ENCODE measurements at regions not wholly inside any gene's neighbourhood (a gene's known extent, or its start where the extent isn't known, plus 50 kb on each side); places are given as distances from the start of the nearest gene placed in this dataset.

DNA sequence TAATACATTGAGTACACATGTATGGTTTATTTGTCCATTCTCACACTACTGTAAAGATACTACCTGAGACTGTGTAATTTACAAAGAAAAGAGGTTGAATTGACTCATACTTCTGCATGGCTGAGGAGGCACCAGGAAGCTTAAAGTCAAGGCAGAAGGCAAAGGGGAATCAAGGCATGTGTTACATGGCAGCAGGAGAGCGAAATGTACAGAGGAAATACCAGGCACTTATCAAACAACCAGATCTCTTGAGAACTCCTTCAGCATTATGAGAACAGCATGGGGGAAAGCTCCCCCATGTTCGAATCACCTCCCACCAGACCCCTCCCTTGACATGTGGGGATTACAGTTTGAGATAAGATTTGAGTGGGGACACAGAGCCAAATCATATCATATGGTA is 666.3 kb downstream of the ZBBX start:
- H3K4me1 ChIP-seq = no peaks in the 10 kb centered on the region
- DNase-seq (ENCODE audit: extremely low spot score) = no peak
- H3K27me3 ChIP-seq = no peaks in the 10 kb centered on the region
- TF ChIP-seq POLR2A (IDR thresholded peaks at IDR 0.05; ENCODE audit: low read depth) = no peak
- no peak for TF ChIP-seq POLR2AphosphoS5 (IDR thresholded peaks at IDR 0.05)
- TF ChIP-seq, protein P1, sequence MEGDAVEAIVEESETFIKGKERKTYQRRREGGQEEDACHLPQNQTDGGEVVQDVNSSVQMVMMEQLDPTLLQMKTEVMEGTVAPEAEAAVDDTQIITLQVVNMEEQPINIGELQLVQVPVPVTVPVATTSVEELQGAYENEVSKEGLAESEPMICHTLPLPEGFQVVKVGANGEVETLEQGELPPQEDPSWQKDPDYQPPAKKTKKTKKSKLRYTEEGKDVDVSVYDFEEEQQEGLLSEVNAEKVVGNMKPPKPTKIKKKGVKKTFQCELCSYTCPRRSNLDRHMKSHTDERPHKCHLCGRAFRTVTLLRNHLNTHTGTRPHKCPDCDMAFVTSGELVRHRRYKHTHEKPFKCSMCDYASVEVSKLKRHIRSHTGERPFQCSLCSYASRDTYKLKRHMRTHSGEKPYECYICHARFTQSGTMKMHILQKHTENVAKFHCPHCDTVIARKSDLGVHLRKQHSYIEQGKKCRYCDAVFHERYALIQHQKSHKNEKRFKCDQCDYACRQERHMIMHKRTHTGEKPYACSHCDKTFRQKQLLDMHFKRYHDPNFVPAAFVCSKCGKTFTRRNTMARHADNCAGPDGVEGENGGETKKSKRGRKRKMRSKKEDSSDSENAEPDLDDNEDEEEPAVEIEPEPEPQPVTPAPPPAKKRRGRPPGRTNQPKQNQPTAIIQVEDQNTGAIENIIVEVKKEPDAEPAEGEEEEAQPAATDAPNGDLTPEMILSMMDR (IDR thresholded peaks at IDR 0.05) = no peak
- TF ChIP-seq EP300 (IDR thresholded peaks at IDR 0.05) = no peak
- WGBS = 82% methylated on average over 2 of the region's 2 CpGs
- H3K36me3 ChIP-seq = no peaks in the 10 kb centered on the region
- intact Hi-C loops (cut with DNase I) = no loop called here
- H3K4me3 ChIP-seq = no peak overlapping the region
- H3K9me3 ChIP-seq = no peaks in the 10 kb centered on the region
- H3K27ac ChIP-seq (replicated peaks in 1 of 4) = no peak overlapping the region

DNA sequence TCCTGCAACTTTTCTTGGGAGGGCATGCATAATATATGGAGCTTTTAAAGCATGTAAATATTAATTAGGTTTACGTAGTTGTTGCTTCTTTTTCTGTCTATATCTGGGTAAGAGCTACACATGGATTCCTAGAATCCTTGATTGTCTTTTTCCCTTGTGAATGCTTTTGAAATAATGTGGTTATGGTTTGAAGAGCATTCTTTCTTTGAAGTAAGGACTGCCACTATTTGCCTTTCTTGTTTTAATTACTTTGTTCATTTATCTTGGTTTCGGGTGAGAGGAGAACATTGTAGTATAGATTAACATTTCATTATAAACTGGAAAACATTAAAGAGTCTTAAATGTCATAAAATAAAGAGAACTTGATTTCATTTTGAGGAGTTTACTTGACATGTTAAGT is 674.0 kb downstream of the ZBBX start:
- no peak overlapping the region for H3K4me3 ChIP-seq
- 78% methylated on average over 2 of the region's 2 CpGs for WGBS
- TF ChIP-seq POLR2A (IDR thresholded peaks at IDR 0.05; ENCODE audit: low read depth) (no peak), EP300 (IDR thresholded peaks at IDR 0.05) (no peak), POLR2AphosphoS5 (IDR thresholded peaks at IDR 0.05) (no peak)
- TF ChIP-seq, protein P1 (IDR thresholded peaks at IDR 0.05) = no peak

DNA sequence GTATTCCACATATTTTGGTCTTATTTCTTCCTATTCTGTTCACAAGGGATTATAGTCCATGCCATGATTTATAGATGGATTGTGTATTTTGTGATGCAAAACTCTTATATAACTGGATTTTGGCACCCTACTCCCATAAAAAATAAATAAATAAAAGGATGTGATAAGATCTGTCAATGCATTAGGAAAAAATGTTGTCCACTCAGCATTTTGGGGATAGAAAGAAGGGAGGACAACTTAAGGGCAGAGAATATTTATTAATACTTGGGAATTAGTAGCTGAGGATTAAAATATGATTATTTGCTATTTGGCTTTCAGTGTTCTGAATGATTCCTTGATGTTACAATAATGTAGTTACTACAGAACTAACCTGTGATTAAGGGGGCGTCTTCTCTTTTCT is 682.6 kb downstream of the ZBBX start:
- TF ChIP-seq, protein P1 (IDR thresholded peaks at IDR 0.05) = no peak
- no peak for TF ChIP-seq EP300 (IDR thresholded peaks at IDR 0.05)
- no peak for TF ChIP-seq POLR2A (IDR thresholded peaks at IDR 0.05; ENCODE audit: low read depth)
- TF ChIP-seq POLR2AphosphoS5 (IDR thresholded peaks at IDR 0.05) = no peak
- no peak overlapping the region for H3K4me3 ChIP-seq
- H3K27ac ChIP-seq (replicated peaks in 1 of 4) = no peak overlapping the region
- no peaks in the 10 kb centered on the region for H3K4me1 ChIP-seq
- peaks cover 0 to 9% (median 5%) of the 10 kb centered on the region in 4 donors for H3K9me3 ChIP-seq
- no peaks in the 10 kb centered on the region for H3K27me3 ChIP-seq
- no peak for DNase-seq (ENCODE audit: extremely low spot score)
- intact Hi-C loops (cut with DNase I) = no loop called here
- H3K36me3 ChIP-seq = no peaks in the 10 kb centered on the region
- WGBS = 70% methylated on average over 1 of the region's 1 CpG

More for the DNA sequence above, 674.0 kb downstream of the ZBBX start:
- peaks cover 0 to 5% (median 1%) of the 10 kb centered on the region in 4 donors for H3K9me3 ChIP-seq
- no peaks in the 10 kb centered on the region for H3K36me3 ChIP-seq
- intact Hi-C loops (cut with DNase I) = no loop called here
- no peak for DNase-seq (ENCODE audit: extremely low spot score)
- no peaks in the 10 kb centered on the region for H3K4me1 ChIP-seq
- H3K27ac ChIP-seq (replicated peaks in 1 of 4) = no peak overlapping the region
- H3K27me3 ChIP-seq = no peaks in the 10 kb centered on the region

DNA sequence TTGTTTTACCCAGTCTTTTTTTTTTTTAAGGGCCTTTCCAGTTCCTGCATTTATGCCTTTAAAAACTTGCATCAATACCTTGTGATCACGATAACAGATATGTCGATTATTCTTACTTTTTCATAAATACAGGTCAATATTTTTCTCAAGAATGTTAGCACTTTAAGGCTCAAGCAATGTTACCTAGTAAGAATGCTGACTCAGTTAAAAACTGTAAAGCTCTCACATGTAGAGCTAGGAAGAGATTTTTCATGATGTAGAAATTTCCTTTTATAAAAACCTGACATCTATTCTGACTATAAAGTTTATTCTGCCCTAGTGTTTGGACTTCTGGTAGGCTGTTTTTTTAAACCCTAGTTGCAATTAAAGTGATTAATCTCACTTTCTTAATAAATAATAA is 684.0 kb downstream of the ZBBX start:
- 77% methylated on average over 2 of the region's 2 CpGs for WGBS
- Histone ChIP-seq H3K27me3 (no peaks in the 10 kb centered on the region), H3K36me3 (no peaks in the 10 kb centered on the region), H3K4me1 (no peaks in the 10 kb centered on the region), H3K9me3 (peaks cover 0 to 4% (median 3%) of the 10 kb centered on the region in 4 donors), H3K27ac (replicated peaks in 1 of 4) (no peak overlapping the region), H3K4me3 (no peak overlapping the region)
- DNase-seq (ENCODE audit: extremely low spot score) = no peak
- TF ChIP-seq, protein P1 (IDR thresholded peaks at IDR 0.05) = no peak
- no peak for TF ChIP-seq EP300 (IDR thresholded peaks at IDR 0.05)
- no peak for TF ChIP-seq POLR2AphosphoS5 (IDR thresholded peaks at IDR 0.05)
- intact Hi-C loops (cut with DNase I) = no loop called here

DNA sequence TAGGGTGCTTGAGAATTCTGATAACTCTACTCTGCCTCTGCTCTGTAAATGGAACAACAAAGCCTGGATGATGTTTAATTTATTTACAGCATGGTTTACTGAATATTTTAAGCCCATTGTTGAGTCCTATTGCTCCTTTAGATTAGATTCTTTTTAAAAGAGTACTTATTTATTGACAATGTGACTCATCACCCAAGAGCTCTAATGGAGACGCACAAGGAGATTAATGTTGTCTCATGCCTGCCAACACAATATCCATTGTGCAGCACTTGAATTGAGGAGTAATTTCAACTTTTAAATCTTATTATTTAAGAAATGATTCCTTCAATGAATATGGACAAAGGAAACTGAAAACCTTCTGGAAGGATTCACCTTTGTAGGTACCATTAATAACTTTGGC is 691.4 kb downstream of the ZBBX start:
- WGBS = 89% methylated on average over 1 of the region's 1 CpG
- H3K36me3 ChIP-seq = no peaks in the 10 kb centered on the region
- no peak overlapping the region for H3K27ac ChIP-seq (replicated peaks in 1 of 4)
- no peak for TF ChIP-seq POLR2AphosphoS5 (IDR thresholded peaks at IDR 0.05)
- no peak for TF ChIP-seq EP300 (IDR thresholded peaks at IDR 0.05)
- TF ChIP-seq, protein P1 (IDR thresholded peaks at IDR 0.05) = no peak
- no peak for TF ChIP-seq POLR2A (IDR thresholded peaks at IDR 0.05; ENCODE audit: low read depth)
- no peak for DNase-seq (ENCODE audit: extremely low spot score)
- no peaks in the 10 kb centered on the region for H3K9me3 ChIP-seq
- H3K27me3 ChIP-seq = no peaks in the 10 kb centered on the region
- H3K4me1 ChIP-seq = no peaks in the 10 kb centered on the region
- H3K4me3 ChIP-seq = no peak overlapping the region
- intact Hi-C loops (cut with DNase I) = no loop called here

Measured in esophagus muscularis mucosa (tissue), 4 donors.